GM12878 (cell line): ENCODE measurements at regions not wholly inside any gene's neighbourhood (a gene's known extent, or its start where the extent isn't known, plus 50 kb on each side); places are given as distances from the start of the nearest gene placed in this dataset.

Source experiments
- ATAC-seq: fragments of 200-7000 bp; cut with Tn5 transposase; 3 replicates; pipeline ENCODE4 v1.9.1; 2020; ENCODE audit warnings: mild to moderate bottlenecking, moderate library complexity
- BruUV-seq: library from RNA; stranded (reverse); fragments of 400-500 nt; replicated peaks from 2 replicates; lab custom pipeline; 2021; lab: Mats Ljungman, UMichigan
- CTCF ChIA-PET: fragments of 300-600 bp; sonication (Branson Sonifier 250); formaldehyde crosslinking; extraction: SDS; loops from one replicate; lab custom pipeline; 2021; ENCODE audit warnings: inconsistent platforms; lab: Yijun Ruan, JAX
- POLR2A ChIA-PET: fragments of 350-600 bp; formaldehyde crosslinking; extraction: SDS; loops from one replicate; lab custom pipeline; 2021; ENCODE audit warnings: inconsistent platforms; lab: Charles Lee
- RAD21 ChIA-PET: fragments of 300-600 bp; sonication (Branson Sonifier 250); formaldehyde crosslinking; loops from one replicate; lab custom pipeline; 2023; ENCODE audit warnings: antibody characterized with exemption; ENCODE audit not compliant: unreplicated experiment; lab: Charles Lee
- SMC1A ChIA-PET: fragments of 300-600 bp; sonication (Branson Sonifier 250); formaldehyde crosslinking; loops from one replicate; lab custom pipeline; 2023; ENCODE audit not compliant: unreplicated experiment, uncharacterized antibody; lab: Charles Lee
- DNase-seq: peaks from one replicate; pipeline ENCODE4 v3.0.0-alpha.2; 2011; ENCODE audit warnings: low read depth, low spot score
- FAIRE-seq: peaks from 3 replicates; lab custom pipeline; 2011; peaks lifted over from hg19 to GRCh38; lab: Jason Lieb, UNC
- H2AFZ ChIP-seq: 2 replicates; pipeline ENCODE4 v1.6.0; 2011; ENCODE audit warnings: low read depth, low read length, control low read depth; ENCODE audit not compliant: control insufficient read depth
- H3K27ac ChIP-seq: 2 replicates; pipeline ENCODE4 v1.5.1; 2011; ENCODE audit warnings: control low read depth; ENCODE audit not compliant: control insufficient read depth, insufficient read depth
- H3K27me3 ChIP-seq, 2 experiments: replicated peaks in 1 of 2; 2 replicates each; pipeline versions ENCODE4 v1.6.0 to v1.6.1; 2011; ENCODE audit warnings: low read length in 1 of 2; ENCODE audit not compliant: control insufficient read depth in 2 of 2, insufficient read depth in 2 of 2
- H3K36me3 ChIP-seq, 2 experiments: 2 replicates each; pipeline ENCODE4 v1.5.1; 2011; ENCODE audit warnings: low read length in 1 of 2; ENCODE audit not compliant: control insufficient read depth in 2 of 2, insufficient read depth in 2 of 2
- H3K4me1 ChIP-seq: 2 replicates; pipeline ENCODE4 v1.6.1; 2011; ENCODE audit warnings: mild to moderate bottlenecking, low read length, moderate library complexity, mixed read lengths; ENCODE audit not compliant: control insufficient read depth, insufficient read depth
- H3K4me2 ChIP-seq: 2 replicates; pipeline ENCODE4 v1.6.0; 2011; ENCODE audit warnings: control low read depth; ENCODE audit not compliant: control insufficient read depth, insufficient read depth
- H3K4me3 ChIP-seq: fragments of 200-600 bp; sonication (generic); 2 replicates; pipeline ENCODE4 v1.5.1; 2016
- H3K79me2 ChIP-seq: 2 replicates; pipeline ENCODE4 v1.6.0; 2011; ENCODE audit warnings: low read length; ENCODE audit not compliant: control insufficient read depth, insufficient read depth
- H3K9ac ChIP-seq: 2 replicates; pipeline ENCODE4 v1.8.0; 2011; ENCODE audit warnings: low read length, control low read depth, mixed read lengths; ENCODE audit not compliant: control insufficient read depth, insufficient read depth
- H3K9me3 ChIP-seq: replicated peaks from 3 replicates; pipeline ENCODE4 v1.5.1; 2011; ENCODE audit warnings: mild to moderate bottlenecking, low read length; ENCODE audit not compliant: control insufficient read depth, insufficient read depth
- H4K20me1 ChIP-seq: 2 replicates; pipeline ENCODE4 v1.6.0; 2011; ENCODE audit not compliant: control insufficient read depth, insufficient read depth
- GATAD2B ChIP-seq: fragments of 450-650 bp; conservative IDR thresholded peaks from 2 replicates; pipeline ENCODE4 v1.6.1; 2017; ENCODE audit warnings: low read depth, mild to moderate bottlenecking, moderate library complexity
- NFYA ChIP-seq: IDR thresholded peaks from 2 replicates; pipeline ENCODE4 v1.6.1; 2011; ENCODE audit warnings: low read depth, mild to moderate bottlenecking, low read length, improper control_type of control experiment, borderline replicate concordance
- NR2F1 ChIP-seq: fragments of 450-650 bp; conservative IDR thresholded peaks from 2 replicates; pipeline ENCODE4 v1.6.1; 2017; ENCODE audit warnings: mild to moderate bottlenecking
- SPI1 ChIP-seq: IDR thresholded peaks from 2 replicates; pipeline ENCODE4 v1.6.1; 2011; ENCODE audit warnings: low read depth, mild to moderate bottlenecking, low read length, moderate library complexity, borderline replicate concordance; ENCODE audit not compliant: insufficient read depth
- TCF7 ChIP-seq: IDR thresholded peaks from 2 replicates; pipeline ENCODE4 v1.6.1; 2014; ENCODE audit warnings: antibody characterized with exemption, borderline replicate concordance
- WGBS: methylation state at CpG from one replicate; pipeline ENCODE4 v1.1.6; 2016; ENCODE audit warnings: low lambda C conversion rate; ENCODE audit not compliant: insufficient replicate concordance, insufficient coverage; ENCODE audit errors: missing lambda C conversion rate; 5-methylcytosine and 5-hydroxymethylcytosine counted together
- in situ Hi-C: fragments of 300-500 bp; cut with MboI; formaldehyde crosslinking; loops from 9 replicates; pipeline ENCODE4 v1.14.3; 2018; ENCODE audit warnings: mixed read lengths
- intact Hi-C: fragments of 100-400 bp; cut with micrococcal nuclease; formaldehyde crosslinking; loops from one replicate; pipeline ENCODE4 v1.14.2; 2022; ENCODE audit not compliant: unreplicated experiment
- TF ChIP-seq, protein P1 (sequence below): fragments of 450-650 bp; IDR thresholded peaks from 2 replicates; pipeline ENCODE4 v1.6.1; 2017; ENCODE audit warnings: mild to moderate bottlenecking

DNA sequence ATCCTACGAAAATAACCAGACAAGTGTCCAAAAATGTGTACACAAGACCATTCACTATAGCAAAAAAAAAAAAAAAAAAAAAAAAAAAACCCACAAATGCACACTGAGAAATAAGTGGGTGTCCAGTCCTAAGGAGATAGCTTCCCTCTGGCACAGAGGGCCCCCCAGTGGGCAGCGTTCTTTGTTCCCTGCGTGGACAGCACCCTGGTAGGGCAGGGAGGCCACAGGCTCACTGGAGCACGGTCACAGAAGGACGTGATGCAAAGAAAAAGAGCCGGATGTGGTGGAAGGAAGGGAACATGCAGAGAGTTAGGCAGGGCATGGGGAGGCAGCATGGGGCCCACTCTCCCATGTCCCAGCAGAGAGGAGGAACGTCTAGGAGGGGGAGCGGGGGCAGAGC lies 210.7 kb upstream of the NSMCE3 start:
- H3K27me3 ChIP-seq, result no peaks in the 10 kb centered on the region
- no TSS peak for BruUV-seq
- no peak overlapping the region for H3K9ac ChIP-seq
- no peak for ATAC-seq
- H3K27ac ChIP-seq, result no peak overlapping the region
- TF ChIP-seq NR2F1 (no peak), NFYA (no peak), TCF7 (no peak)
- TF ChIP-seq, protein P1, sequence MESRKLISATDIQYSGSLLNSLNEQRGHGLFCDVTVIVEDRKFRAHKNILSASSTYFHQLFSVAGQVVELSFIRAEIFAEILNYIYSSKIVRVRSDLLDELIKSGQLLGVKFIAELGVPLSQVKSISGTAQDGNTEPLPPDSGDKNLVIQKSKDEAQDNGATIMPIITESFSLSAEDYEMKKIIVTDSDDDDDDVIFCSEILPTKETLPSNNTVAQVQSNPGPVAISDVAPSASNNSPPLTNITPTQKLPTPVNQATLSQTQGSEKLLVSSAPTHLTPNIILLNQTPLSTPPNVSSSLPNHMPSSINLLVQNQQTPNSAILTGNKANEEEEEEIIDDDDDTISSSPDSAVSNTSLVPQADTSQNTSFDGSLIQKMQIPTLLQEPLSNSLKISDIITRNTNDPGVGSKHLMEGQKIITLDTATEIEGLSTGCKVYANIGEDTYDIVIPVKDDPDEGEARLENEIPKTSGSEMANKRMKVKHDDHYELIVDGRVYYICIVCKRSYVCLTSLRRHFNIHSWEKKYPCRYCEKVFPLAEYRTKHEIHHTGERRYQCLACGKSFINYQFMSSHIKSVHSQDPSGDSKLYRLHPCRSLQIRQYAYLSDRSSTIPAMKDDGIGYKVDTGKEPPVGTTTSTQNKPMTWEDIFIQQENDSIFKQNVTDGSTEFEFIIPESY, result no peak
- TF ChIP-seq, all 136 proteins: peak for 0
- no peaks in the 10 kb centered on the region for H3K79me2 ChIP-seq
- 13% methylated on average over 8 of the region's 8 CpGs for WGBS
- DNase-seq (no peak), FAIRE-seq (no peak)
- no peak overlapping the region for H2AFZ ChIP-seq
- no peaks in the 10 kb centered on the region for H3K9me3 ChIP-seq
- CTCF ChIA-PET, result no interaction called here
- H4K20me1 ChIP-seq, result no peaks in the 10 kb centered on the region
- no peaks in the 10 kb centered on the region for H3K36me3 ChIP-seq
- H3K4me1 ChIP-seq, result no peaks in the 10 kb centered on the region
- in situ Hi-C loops (no loop called here), intact Hi-C loops (no loop called here)
- SMC1A ChIA-PET, result no interaction called here
- H3K4me2 ChIP-seq, result no peak overlapping the region
- RAD21 ChIA-PET, result no interaction called here
- POLR2A ChIA-PET, result no interaction called here
- no peak overlapping the region for H3K4me3 ChIP-seq

DNA sequence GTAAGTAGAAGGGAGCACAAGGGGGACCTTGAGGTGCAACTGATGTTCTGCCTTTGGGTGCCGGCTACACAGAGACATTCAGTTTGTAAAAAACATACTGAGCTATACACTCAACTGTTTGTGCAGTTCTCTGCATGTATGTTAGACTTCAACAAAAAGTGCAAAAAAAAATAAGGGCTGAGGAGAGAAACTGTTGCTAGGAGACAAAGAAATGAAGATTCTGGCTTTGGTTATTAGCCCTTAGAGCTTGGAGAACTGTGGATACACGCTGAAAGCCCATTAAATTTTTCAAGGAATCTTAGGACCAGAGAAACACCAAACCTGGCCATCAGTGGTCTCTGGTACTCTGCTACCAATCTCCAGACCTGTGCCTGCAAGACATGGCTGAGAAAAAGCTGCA lies 207.6 kb upstream of the NSMCE3 start:
- FAIRE-seq, result no peak

More for the DNA sequence above, 207.6 kb upstream of the NSMCE3 start:
- CTCF ChIA-PET, result no interaction called here
- Histone ChIP-seq H4K20me1 (no peaks in the 10 kb centered on the region), H3K4me2 (no peak overlapping the region), H3K4me1 (no peaks in the 10 kb centered on the region), H3K4me3 (no peak overlapping the region), H2AFZ (no peak overlapping the region), H3K79me2 (no peaks in the 10 kb centered on the region), H3K9ac (no peak overlapping the region), H3K9me3 (no peaks in the 10 kb centered on the region), H3K36me3 (no peaks in the 10 kb centered on the region), H3K27me3 (no peaks in the 10 kb centered on the region), H3K27ac (no peak overlapping the region)
- RAD21 ChIA-PET, result no interaction called here
- in situ Hi-C loops, result no loop called here
- WGBS, result 69% methylated on average over 2 of the region's 2 CpGs
- SMC1A ChIA-PET, result no interaction called here
- no TSS peak for BruUV-seq
- TF ChIP-seq SPI1 (no peak), GATAD2B (no peak)
- POLR2A ChIA-PET, result no interaction called here
- intact Hi-C loops, result no loop called here
- ATAC-seq (no peak), DNase-seq (no peak)
